Heart right ventricle (tissue), 16 donors: ENCODE measurements at regions not wholly inside any gene's neighbourhood (a gene's known extent, or its start where the extent isn't known, plus 50 kb on each side); places are given as distances from the start of the nearest gene placed in this dataset.

Source experiments
- ATAC-seq, 8 donors: fragments of 200-7000 bp; cut with Tn5 transposase; one replicate each; pipeline ENCODE4 v1.9.1; 2020; ENCODE audit warnings: mild to moderate bottlenecking in 8 of 8, moderate library complexity in 8 of 8, moderate number of reproducible peaks in 1 of 8
- DNase-seq, 2 donors: peaks; one replicate each; pipeline ENCODE4 v3.0.0-alpha.2; 2020
- H3K27ac ChIP-seq, 10 donors: fragments of 200-600 bp; sonication (generic) in 2 of 10; one replicate each; pipeline versions ENCODE4 v1.5.0 to v1.8.0; 2020 to 2022; ENCODE audit warnings: mild to moderate bottlenecking in 3 of 10
- H3K27me3 ChIP-seq, 7 donors: fragments of 200-600 bp; one replicate each; pipeline ENCODE4 v1.8.0; 2021 to 2022; ENCODE audit warnings: mild to moderate bottlenecking in 2 of 7
- H3K36me3 ChIP-seq, 9 donors: fragments of 200-600 bp; sonication (generic) in 1 of 9; one replicate each; pipeline versions ENCODE4 v1.5.0 to v1.8.0; 2020 to 2022; ENCODE audit warnings: mild to moderate bottlenecking in 2 of 9
- H3K4me1 ChIP-seq, 9 donors: fragments of 200-600 bp; sonication (generic) in 1 of 9; one replicate each; pipeline versions ENCODE4 v1.5.0 to v1.8.0; 2020 to 2022; ENCODE audit warnings: mild to moderate bottlenecking in 4 of 9
- H3K4me3 ChIP-seq, 10 donors: fragments of 200-600 bp; sonication (generic) in 2 of 10; one replicate each; pipeline versions ENCODE4 v1.5.0 to v1.8.0; 2020 to 2022; ENCODE audit warnings: mild to moderate bottlenecking in 7 of 10, moderate library complexity in 2 of 10
- H3K9me3 ChIP-seq, 11 donors: fragments of 200-600 bp in 10 of 11; sonication (generic) in 2 of 11; one replicate each; pipeline versions ENCODE4 v1.5.0 to v1.8.0; 2013 to 2022; ENCODE audit warnings: mild to moderate bottlenecking in 2 of 11, control low read depth in 1 of 11, moderate library complexity in 1 of 11
- CTCF ChIP-seq, 9 donors: fragments of 200-600 bp; sonication (generic) in 2 of 9; IDR thresholded peaks; one replicate each; pipeline versions ENCODE4 v1.5.0 to v1.8.0; 2021 to 2022; ENCODE audit warnings: antibody characterized with exemption in 9 of 9, mild to moderate bottlenecking in 5 of 9, moderate library complexity in 1 of 9
- WGBS, 2 donors: extraction: QIAGEN DNeasy Blood & Tissue Kit; methylation state at CpG; one replicate each; pipeline ENCODE4 v1.1.7; 2013; ENCODE audit warnings: inconsistent platforms in 1 of 2; 5-methylcytosine and 5-hydroxymethylcytosine counted together
- intact Hi-C, 10 donors: fragments of 100-400 bp; cut with DNase I; formaldehyde crosslinking; loops; one replicate each; pipeline versions ENCODE4 v1.11.1 to v1.14.2; 2022
- donor health status: Arrhythmogenic right ventricular cardiomyopathy.
- donor health status: ischemic (EF 13 %, LVEDD 7.1; RV severe dilation, severe dysfunction).
- donor health status: healthy with polysubstance abuse.
- donor health status: DM: no; HTN: yes; CAD: no.
- donor health status: DM: no; HTN: no; CAD: no.
- donor health status: ischemic (EF 25% LVEDD 6.9; RV normal size, moderate dysfunction).
- donor health status: ischemic (EF 25% LVEDD 5.7; RV mildly dilated, moderate dysfunction).
- donor health status: healthy.
- donor health status: DM: yes; HTN: yes; CAD: no.
- donor health status: Ischemic cardiomyopathy.
- donor health status: ischemic (EF 35%, LVEDD 5.7; RV mildly dilated, moderate dysfunction).
- donor health status: nonischemic (EF 11% LVEDD 7.7; RV severe dilation, severe dysfunction).
- donor health status: DM: yes; HTN: yes; CAD: no.
- donor health status: PGD.
- donor health status: ischemic (EF 29% LVEDD 5.4; RV normal size, mild dysfunction).
- donor health status: nonischemic (EF 23%, LVEDD 6.1; RV moderate dilation, normal function).

GRCh38 chr3:74442683-74443082 is 171.8 kb downstream of the CNTN3 start:
- Histone ChIP-seq H3K4me1 (no peaks in the 10 kb centered on the region), H3K27me3 (no peaks in the 10 kb centered on the region), H3K4me3 (no peak overlapping the region), H3K9me3 (no peaks in the 10 kb centered on the region), H3K27ac (no peak overlapping the region), H3K36me3 (no peaks in the 10 kb centered on the region)
- no peak for TF ChIP-seq CTCF (IDR thresholded peaks at IDR 0.05)
- DNase-seq: no peak
- intact Hi-C loops: no loop called here
- ATAC-seq: no peak

GRCh38 chr3:74442068-74442467 is 172.4 kb downstream of the CNTN3 start:
- Histone ChIP-seq H3K27me3 (no peaks in the 10 kb centered on the region), H3K36me3 (no peaks in the 10 kb centered on the region), H3K4me3 (no peak overlapping the region), H3K4me1 (no peaks in the 10 kb centered on the region), H3K9me3 (no peaks in the 10 kb centered on the region), H3K27ac (no peak overlapping the region)
- intact Hi-C loops: no loop called here
- ATAC-seq (no peak), DNase-seq (no peak)
- 76 to 84% methylated on average over 2 of the region's 2 CpGs for WGBS, 2 donors
- no peak for TF ChIP-seq CTCF (IDR thresholded peaks at IDR 0.05)

- H3K27ac ChIP-seq: no peak overlapping the region
- TF ChIP-seq CTCF (IDR thresholded peaks at IDR 0.05): no peak
- no peaks in the 10 kb centered on the region for H3K27me3 ChIP-seq
- 85 to 88% methylated on average over 4 of the region's 4 CpGs for WGBS, 2 donors
- ATAC-seq (no peak), DNase-seq (no peak)
- H3K36me3 ChIP-seq: no peaks in the 10 kb centered on the region
- no peaks in the 10 kb centered on the region for H3K4me1 ChIP-seq
- H3K9me3 ChIP-seq: no peaks in the 10 kb centered on the region
- intact Hi-C loops: no loop called here
- H3K4me3 ChIP-seq: no peak overlapping the region
Measured at GRCh38 chr3:74436184-74436583, 178.3 kb downstream of the CNTN3 start.

GRCh38 chr3:74435631-74436030 is 178.8 kb downstream of the CNTN3 start:
- H3K4me1 ChIP-seq: no peaks in the 10 kb centered on the region
- 69% methylated on average over 3 of the region's 3 CpGs for WGBS, 2 donors
- DNase-seq (no peak), ATAC-seq (no peak)
- TF ChIP-seq CTCF (IDR thresholded peaks at IDR 0.05): no peak
- H3K4me3 ChIP-seq: no peak overlapping the region
- no peaks in the 10 kb centered on the region for H3K27me3 ChIP-seq
- no peaks in the 10 kb centered on the region for H3K9me3 ChIP-seq
- no peaks in the 10 kb centered on the region for H3K36me3 ChIP-seq
- intact Hi-C loops: no loop called here
- H3K27ac ChIP-seq: no peak overlapping the region

- WGBS, 2 donors: 65% methylated on average over 2 of the region's 2 CpGs
- DNase-seq (no peak), ATAC-seq (no peak)
- intact Hi-C loops: no loop called here
- Histone ChIP-seq H3K27ac (no peak overlapping the region), H3K27me3 (no peaks in the 10 kb centered on the region), H3K9me3 (no peaks in the 10 kb centered on the region), H3K4me1 (no peaks in the 10 kb centered on the region), H3K36me3 (no peaks in the 10 kb centered on the region), H3K4me3 (no peak overlapping the region)
- no peak for TF ChIP-seq CTCF (IDR thresholded peaks at IDR 0.05)
Measured at GRCh38 chr3:74434406-74434805, 180.1 kb downstream of the CNTN3 start.
